GM20431 (cell line): ENCODE measurements at regions not wholly inside any gene's neighbourhood (a gene's known extent, or its start where the extent isn't known, plus 50 kb on each side); places are given as distances from the start of the nearest gene placed in this dataset.
"Not testable (repeated sequence)": the region's sequence is repeated elsewhere in the genome, so short reads cannot be mapped to it uniquely, and the experiment has no call there.

Experiments used
- in situ Hi-C: fragments of 300-500 bp; cut with MseI, MboI; formaldehyde crosslinking; loops from one replicate; pipeline ENCODE4 v1.15.0; 2020; ENCODE audit warnings: low sequenced_read_pairs; ENCODE audit not compliant: unreplicated experiment

- in situ Hi-C loops, result no loop called here
Measured at GRCh38 chr6:100230115-100230952, 234.4 kb downstream of the SIM1 start.

GRCh38 chr6:100229512-100229911 is 235.2 kb downstream of the SIM1 start:
- in situ Hi-C loops, result no loop called here

GRCh38 chr6:100228834-100229441 is 234.9 kb upstream of the MCHR2 start:
- in situ Hi-C loops, result no loop called here

GRCh38 chr6:100228437-100228833 is 234.4 kb upstream of the MCHR2 start:
- in situ Hi-C loops, result no loop called here

- in situ Hi-C loops, result no loop called here
Measured at GRCh38 chr6:100226811-100227210, 232.8 kb upstream of the MCHR2 start.

- in situ Hi-C loops, result not testable (repeated sequence)
Measured at GRCh38 chr6:100223952-100224351, 229.9 kb upstream of the MCHR2 start.

- in situ Hi-C loops, result no loop called here
Measured at GRCh38 chr6:100220543-100220942, 226.5 kb upstream of the MCHR2 start.

GRCh38 chr6:100217225-100218012 is 223.4 kb upstream of the MCHR2 start:
- in situ Hi-C loops, result no loop called here

GRCh38 chr6:100216760-100217159 is 222.7 kb upstream of the MCHR2 start:
- in situ Hi-C loops, result no loop called here

- in situ Hi-C loops, result no loop called here
Measured at GRCh38 chr6:100212131-100212530, 218.1 kb upstream of the MCHR2 start.

- in situ Hi-C loops, result no loop called here
Measured at GRCh38 chr6:100210137-100211117, 216.4 kb upstream of the MCHR2 start.

GRCh38 chr6:100209323-100210136 is 215.5 kb upstream of the MCHR2 start:
- in situ Hi-C loops, result no loop called here

- in situ Hi-C loops, result no loop called here
Measured at GRCh38 chr6:100203400-100203799, 209.4 kb upstream of the MCHR2 start.

- in situ Hi-C loops, result no loop called here
Measured at GRCh38 chr6:100202417-100203194, 208.6 kb upstream of the MCHR2 start.

GRCh38 chr6:100196214-100196982 is 202.4 kb upstream of the MCHR2 start:
- in situ Hi-C loops, result not testable (repeated sequence)

GRCh38 chr6:100195244-100195643 is 201.2 kb upstream of the MCHR2 start:
- in situ Hi-C loops, result not testable (repeated sequence)

GRCh38 chr6:100194535-100194934 is 200.5 kb upstream of the MCHR2 start:
- in situ Hi-C loops, result no loop called here
